GM23338 (cell line): ENCODE measurements at regions not wholly inside any gene's neighbourhood (a gene's known extent, or its start where the extent isn't known, plus 50 kb on each side); places are given as distances from the start of the nearest gene placed in this dataset.

Source experiments
- ATAC-seq: fragments of 200-7000 bp; cut with Tn5 transposase; 3 replicates; pipeline ENCODE4 v1.9.1; 2020
- DNase-seq: peaks from one replicate; pipeline ENCODE4 v3.0.0-alpha.2; 2015; ENCODE audit warnings: low spot score
- H2AFZ ChIP-seq: fragments of 200-600 bp; sonication (generic); 2 replicates; pipeline ENCODE4 v1.8.0; 2016; ENCODE audit warnings: antibody characterized with exemption, mild to moderate bottlenecking, moderate library complexity
- H3F3A ChIP-seq: fragments of 200-600 bp; sonication (generic); replicated peaks from 2 replicates; pipeline ENCODE4 v1.8.0; 2017; ENCODE audit warnings: antibody characterized with exemption, mixed run types, low read depth
- H3K27ac ChIP-seq: fragments of 200-600 bp; sonication (generic); 2 replicates; pipeline ENCODE4 v1.6.1; 2016; ENCODE audit warnings: low read depth
- H3K27me3 ChIP-seq: fragments of 200-600 bp; sonication (generic); 2 replicates; pipeline ENCODE4 v1.8.0; 2016; ENCODE audit warnings: mild to moderate bottlenecking, mixed run types, moderate library complexity; ENCODE audit not compliant: insufficient read depth
- H3K36me3 ChIP-seq: fragments of 200-600 bp; sonication (generic); 2 replicates; pipeline ENCODE4 v1.8.0; 2016; ENCODE audit warnings: mild to moderate bottlenecking; ENCODE audit not compliant: insufficient read depth
- H3K4me1 ChIP-seq: fragments of 200-600 bp; sonication (generic); 2 replicates; pipeline ENCODE4 v1.8.0; 2016; ENCODE audit warnings: mild to moderate bottlenecking, moderate library complexity; ENCODE audit not compliant: insufficient read depth
- H3K4me2 ChIP-seq: fragments of 200-600 bp; sonication (generic); 2 replicates; pipeline ENCODE4 v1.7.1; 2017; ENCODE audit warnings: mixed run types
- H3K4me3 ChIP-seq: fragments of 200-600 bp; sonication (generic); 2 replicates; pipeline ENCODE4 v1.6.1; 2016; ENCODE audit warnings: mixed run types
- H3K79me2 ChIP-seq: fragments of 200-600 bp; sonication (generic); replicated peaks from 2 replicates; pipeline ENCODE4 v1.8.0; 2017; ENCODE audit warnings: mild to moderate bottlenecking; ENCODE audit not compliant: insufficient read depth
- H3K9me2 ChIP-seq: fragments of 200-600 bp; sonication (generic); 2 replicates; pipeline ENCODE4 v1.8.0; 2017; ENCODE audit not compliant: insufficient read depth
- H4K20me1 ChIP-seq: fragments of 200-600 bp; sonication (generic); replicated peaks from 2 replicates; pipeline ENCODE4 v1.8.0; 2017; ENCODE audit warnings: mild to moderate bottlenecking; ENCODE audit not compliant: insufficient read depth
- H3K27ac Mint-ChIP-seq: 2 replicates; pipeline ENCODE4 v1.8.0; 2020; ENCODE audit warnings: inconsistent platforms, mild to moderate bottlenecking, moderate library complexity, mixed read lengths
- H3K27me3 Mint-ChIP-seq: 3 replicates; pipeline ENCODE4 v1.8.0; 2022; ENCODE audit warnings: low read depth, mild to moderate bottlenecking, moderate library complexity, mixed read lengths, inconsistent platforms; ENCODE audit not compliant: insufficient read depth, poor library complexity
- H3K36me3 Mint-ChIP-seq: 3 replicates; pipeline ENCODE4 v1.8.0; 2021; ENCODE audit warnings: low read depth, mild to moderate bottlenecking, inconsistent platforms, moderate library complexity, mixed read lengths
- H3K4me1 Mint-ChIP-seq: 3 replicates; pipeline ENCODE4 v1.8.0; 2020; ENCODE audit warnings: mild to moderate bottlenecking, inconsistent platforms, mixed read lengths
- H3K4me3 Mint-ChIP-seq: 3 replicates; pipeline ENCODE4 v1.8.0; 2021; ENCODE audit warnings: moderate library complexity, mild to moderate bottlenecking, inconsistent platforms, mixed read lengths
- H3K9me3 Mint-ChIP-seq: 3 replicates; pipeline ENCODE4 v1.8.0; 2020; ENCODE audit warnings: moderate library complexity, mild to moderate bottlenecking, inconsistent platforms, mixed read lengths
- ETS1 ChIP-seq: IDR thresholded peaks from 2 replicates; pipeline ENCODE4 v1.6.1; 2016; ENCODE audit warnings: antibody characterized with exemption
- REST ChIP-seq: IDR thresholded peaks from one replicate; pipeline ENCODE4 v1.6.1; 2018; ENCODE audit warnings: antibody characterized with exemption; ENCODE audit not compliant: unreplicated experiment
- ZNF114 ChIP-seq: fragments of 250-450 bp; sonication (Bioruptor Pico); IDR thresholded peaks from 2 replicates; pipeline ENCODE4 v1.5.0; 2020; ENCODE audit warnings: mild to moderate bottlenecking, moderate library complexity
- ZNF462 ChIP-seq: fragments of 250-450 bp; sonication (Bioruptor Pico); IDR thresholded peaks from 2 replicates; pipeline ENCODE4 v1.5.0; 2020; ENCODE audit warnings: mild to moderate bottlenecking, moderate library complexity

GRCh38 chr2:64707276-64707675 is 53.6 kb upstream of the SERTAD2 start:
- ATAC-seq: no peak
- no peak overlapping the region for H3K4me2 ChIP-seq

GRCh38 chr2:64708829-64709228 is 55.1 kb upstream of the SERTAD2 start:
- DNase-seq (no peak), ATAC-seq (no peak)
- no peaks in the 10 kb centered on the region for H3K27me3 ChIP-seq
- Mint-ChIP-seq H3K27ac (no peak overlapping the region), H3K36me3 (no peaks in the 10 kb centered on the region), H3K27me3 (no peaks in the 10 kb centered on the region), H3K9me3 (no peaks in the 10 kb centered on the region), H3K4me3 (no peak overlapping the region), H3K4me1 (no peaks in the 10 kb centered on the region)
- H3K4me2 ChIP-seq: no peak overlapping the region
- H3K27ac ChIP-seq: no peak overlapping the region
- no peaks in the 10 kb centered on the region; the same call in 1 of the 2 replicates for H4K20me1 ChIP-seq
- H2AFZ ChIP-seq: no peak overlapping the region
- 0 out of 2 replicates have a peak, but pooled peaks cover 2% of the 10 kb centered on the region for H3K36me3 ChIP-seq
- H3K4me3 ChIP-seq: no peak overlapping the region
- no peaks in the 10 kb centered on the region for H3K9me2 ChIP-seq
- H3K79me2 ChIP-seq: no peaks in the 10 kb centered on the region
- no peaks in the 10 kb centered on the region for H3F3A ChIP-seq
- H3K4me1 ChIP-seq: no peaks in the 10 kb centered on the region
- TF ChIP-seq ZNF462 (no peak), ZNF114 (CRISPR knock-in tag) (no peak)

More at GRCh38 chr2:64707276-64707675, 53.6 kb upstream of the SERTAD2 start:
- H2AFZ ChIP-seq: no peak overlapping the region
- no peaks in the 10 kb centered on the region for H3K9me2 ChIP-seq
- Mint-ChIP-seq H3K4me3 (no peak overlapping the region), H3K27ac (no peak overlapping the region), H3K36me3 (no peaks in the 10 kb centered on the region), H3K4me1 (no peaks in the 10 kb centered on the region), H3K9me3 (no peaks in the 10 kb centered on the region), H3K27me3 (no peaks in the 10 kb centered on the region)
- H3K4me1 ChIP-seq: no peaks in the 10 kb centered on the region
- H3K36me3 ChIP-seq: 0 out of 2 replicates have a peak, but pooled peaks cover 2% of the 10 kb centered on the region
- no peaks in the 10 kb centered on the region; the same call in 1 of the 2 replicates for H4K20me1 ChIP-seq
- no peak overlapping the region for H3K27ac ChIP-seq
- DNase-seq: no peak
- no peaks in the 10 kb centered on the region for H3F3A ChIP-seq
- no peak overlapping the region for H3K4me3 ChIP-seq
- no peaks in the 10 kb centered on the region for H3K27me3 ChIP-seq
- TF ChIP-seq REST (no peak), ETS1 (no peak)
- H3K79me2 ChIP-seq: no peaks in the 10 kb centered on the region
